C4-2B (cell line): ENCODE measurements at regions not wholly inside any gene's neighbourhood (a gene's known extent, or its start where the extent isn't known, plus 50 kb on each side); places are given as distances from the start of the nearest gene placed in this dataset.

Experiments
- CTCF ChIP-seq: fragments of 450-650 bp; conservative IDR thresholded peaks from 2 replicates; pipeline ENCODE4 v1.5.1; 2017; ENCODE audit warnings: mild to moderate bottlenecking
- ZFX ChIP-seq: fragments of 450-650 bp; IDR thresholded peaks from 2 replicates; pipeline ENCODE4 v1.6.1; 2017

GRCh38 chr1:198032668-198033067 lies 115.5 kb downstream of the LHX9 start:
- TF ChIP-seq CTCF = no peak
- TF ChIP-seq ZFX = no peak
